Brain microvascular endothelial cell (primary cell): ENCODE measurements at regions not wholly inside any gene's neighbourhood (a gene's known extent, or its start where the extent isn't known, plus 50 kb on each side); places are given as distances from the start of the nearest gene placed in this dataset.

ENCODE experiments used
- DNase-seq: peaks from one replicate; pipeline ENCODE4 v3.0.0-alpha.2; 2020
- H3K27ac ChIP-seq: fragments of 250-450 bp; sonication (Bioruptor Pico); 2 replicates; pipeline ENCODE4 v1.5.1; 2020; ENCODE audit warnings: mild to moderate bottlenecking, moderate library complexity
- H3K27me3 ChIP-seq: fragments of 250-450 bp; sonication (Bioruptor Pico); replicated peaks from 2 replicates; pipeline ENCODE4 v1.5.1; 2020; ENCODE audit warnings: mild to moderate bottlenecking
- H3K36me3 ChIP-seq: fragments of 250-450 bp; sonication (Bioruptor Pico); replicated peaks from 2 replicates; pipeline ENCODE4 v1.5.1; 2020; ENCODE audit warnings: mild to moderate bottlenecking
- H3K4me3 ChIP-seq: 2 replicates; pipeline ENCODE4 v1.5.1; 2011; ENCODE audit warnings: low read depth, mild to moderate bottlenecking, control low read depth, low read length, moderate library complexity
- CTCF ChIP-seq: IDR thresholded peaks from 2 replicates; pipeline ENCODE4 v1.5.1; 2011; ENCODE audit warnings: low read depth, mild to moderate bottlenecking, moderate library complexity, low read length, control low read depth, inconsistent platforms; ENCODE audit errors: missing control alignments
- in situ Hi-C: cut with HindIII; loops from 2 replicates; pipeline ENCODE4 v1.10.0; 2017; ENCODE audit warnings: low sequenced_read_pairs, low pct_ligation_motif_present

- no peak for TF ChIP-seq CTCF
- Histone ChIP-seq H3K27ac (no peak overlapping the region), H3K4me3 (no peak overlapping the region), H3K36me3 (no peaks in the 10 kb centered on the region), H3K27me3 (no peaks in the 10 kb centered on the region)
- DNase-seq: peak; percentile 68
- in situ Hi-C loops: no loop called here
These were observed 118.1 kb upstream of the CXCR4 start for GRCh38 chr2:136236019-136236418.

DNA sequence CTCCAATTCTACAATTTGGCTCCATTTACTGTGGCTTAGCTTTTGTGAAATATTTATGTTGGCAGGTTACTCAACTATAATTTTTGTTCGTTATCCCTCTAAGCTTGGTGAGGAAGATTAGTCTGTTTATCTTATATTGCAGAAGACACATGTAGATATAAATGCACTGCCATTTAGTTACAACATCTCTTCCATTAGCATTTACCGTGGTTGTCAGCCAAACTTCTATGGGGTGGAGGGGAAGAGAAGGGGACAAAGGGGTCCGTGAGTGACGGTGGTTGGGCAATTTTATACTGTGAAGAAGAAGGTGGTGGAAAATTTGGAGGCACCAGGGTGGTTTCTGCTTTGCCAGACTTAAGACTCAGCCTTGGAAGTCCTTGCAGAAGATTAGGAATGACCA, 117.6 kb upstream of the CXCR4 start:
- TF ChIP-seq CTCF: no peak
- DNase-seq: no peak
- in situ Hi-C loops: no loop called here
- H3K36me3 ChIP-seq: no peaks in the 10 kb centered on the region
- no peak overlapping the region for H3K27ac ChIP-seq
- no peak overlapping the region for H3K4me3 ChIP-seq
- no peaks in the 10 kb centered on the region for H3K27me3 ChIP-seq

- Histone ChIP-seq H3K27ac (no peak overlapping the region), H3K36me3 (no peaks in the 10 kb centered on the region), H3K27me3 (no peaks in the 10 kb centered on the region), H3K4me3 (no peak overlapping the region)
- in situ Hi-C loops: no loop called here
- no peak for TF ChIP-seq CTCF
- DNase-seq: no peak
These were observed 116.3 kb upstream of the CXCR4 start for GRCh38 chr2:136234261-136234660.

DNA sequence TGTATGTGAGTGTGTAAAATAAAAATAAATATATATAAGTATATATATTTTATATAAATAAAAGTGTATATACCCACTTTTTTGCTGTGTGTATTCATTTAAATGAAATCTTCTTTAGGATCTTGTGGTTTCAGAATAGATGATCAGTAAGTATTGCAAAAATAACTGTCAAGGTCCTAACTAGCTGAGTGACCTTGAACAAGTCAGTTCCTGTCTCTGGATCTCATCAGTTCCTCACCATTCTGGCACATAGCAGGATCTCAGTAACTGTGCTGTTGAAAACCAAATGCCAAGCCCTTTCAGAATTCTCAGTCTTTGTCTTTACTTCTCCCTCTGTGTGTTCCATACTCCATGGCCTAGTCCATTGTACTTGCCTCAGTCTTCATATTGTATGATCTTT, 115.3 kb upstream of the CXCR4 start:
- H3K27me3 ChIP-seq: no peaks in the 10 kb centered on the region
- H3K27ac ChIP-seq: no peak overlapping the region
- TF ChIP-seq CTCF: no peak
- H3K36me3 ChIP-seq: no peaks in the 10 kb centered on the region
- in situ Hi-C loops: no loop called here
- H3K4me3 ChIP-seq: no peak overlapping the region
- no peak for DNase-seq

GRCh38 chr2:136232456-136233172, 114.7 kb upstream of the CXCR4 start:
- no peak for DNase-seq
- Histone ChIP-seq H3K36me3 (no peaks in the 10 kb centered on the region), H3K4me3 (no peak overlapping the region), H3K27me3 (no peaks in the 10 kb centered on the region), H3K27ac (no peak overlapping the region)
- no peak for TF ChIP-seq CTCF
- in situ Hi-C loops: no loop called here

GRCh38 chr2:136230464-136230863, 112.5 kb upstream of the CXCR4 start:
- in situ Hi-C loops: no loop called here
- no peaks in the 10 kb centered on the region for H3K36me3 ChIP-seq
- no peak for TF ChIP-seq CTCF
- no peak overlapping the region for H3K4me3 ChIP-seq
- H3K27me3 ChIP-seq: no peaks in the 10 kb centered on the region
- DNase-seq: no peak
- H3K27ac ChIP-seq: no peak overlapping the region
